Activated T-cell treated with anti-CD3 and anti-CD28 coated beads, Interleukin-2, amount 50 U/mL, for 48 hours (primary cell): ENCODE measurements at regions not wholly inside any gene's neighbourhood (a gene's known extent, or its start where the extent isn't known, plus 50 kb on each side); places are given as distances from the start of the nearest gene placed in this dataset.

Source experiments
- DNase-seq, 2 experiments: peaks; one replicate each; pipeline ENCODE4 v3.0.0-alpha.2; 2020

GRCh38 chr16:64147941-64148340 lies 973.9 kb downstream of the CDH11 start:
- no peak for DNase-seq

GRCh38 chr16:64144617-64145016 lies 977.2 kb downstream of the CDH11 start:
- no peak for DNase-seq

- DNase-seq, result no peak
These were observed 983.2 kb downstream of the CDH11 start for GRCh38 chr16:64138621-64139020.

- DNase-seq, result no peak
These were observed 983.9 kb downstream of the CDH11 start for GRCh38 chr16:64138006-64138405.

- DNase-seq, result no peak
These were observed 985.1 kb downstream of the CDH11 start for GRCh38 chr16:64136743-64137142.

GRCh38 chr16:64136314-64136713 lies 985.5 kb downstream of the CDH11 start:
- DNase-seq, result no peak

GRCh38 chr16:64133366-64133765 lies 988.5 kb downstream of the CDH11 start:
- no peak for DNase-seq

GRCh38 chr16:64132759-64133361 lies 989.0 kb downstream of the CDH11 start:
- DNase-seq, result no peak

GRCh38 chr16:64132190-64132589 lies 989.7 kb downstream of the CDH11 start:
- DNase-seq, result no peak

- no peak for DNase-seq
These were observed 990.4 kb downstream of the CDH11 start for GRCh38 chr16:64131423-64131822.

- DNase-seq, result no peak
These were observed 991.7 kb downstream of the CDH11 start for GRCh38 chr16:64130140-64130539.

GRCh38 chr16:64122177-64122576 lies 999.7 kb downstream of the CDH11 start:
- no peak for DNase-seq

- no peak for DNase-seq
These were observed 1000.4 kb downstream of the CDH11 start for GRCh38 chr16:64121473-64121872.

GRCh38 chr16:64116151-64116550 lies 1005.7 kb downstream of the CDH11 start:
- DNase-seq, result no peak

GRCh38 chr16:64109241-64109640 lies 1012.6 kb downstream of the CDH11 start:
- DNase-seq, result no peak

GRCh38 chr16:64102654-64103053 lies 1019.2 kb downstream of the CDH11 start:
- DNase-seq, result no peak

- no peak for DNase-seq
These were observed 1023.4 kb downstream of the CDH11 start for GRCh38 chr16:64098451-64098850.

GRCh38 chr16:64096689-64097088 lies 1025.2 kb downstream of the CDH11 start:
- no peak for DNase-seq

GRCh38 chr16:64094992-64095634 lies 1026.8 kb downstream of the CDH11 start:
- DNase-seq, result no peak

- no peak for DNase-seq
These were observed 1027.5 kb downstream of the CDH11 start for GRCh38 chr16:64094181-64094965.

GRCh38 chr16:64092271-64092670 lies 1029.6 kb downstream of the CDH11 start:
- no peak for DNase-seq

GRCh38 chr16:64090327-64090726 lies 1031.5 kb downstream of the CDH11 start:
- DNase-seq, result no peak

GRCh38 chr16:64089697-64090096 lies 1032.2 kb downstream of the CDH11 start:
- no peak for DNase-seq

GRCh38 chr16:64088838-64089237 lies 1033.0 kb downstream of the CDH11 start:
- no peak for DNase-seq
